ENCODE measurements at regions not wholly inside any gene's neighbourhood (a gene's known extent, or its start where the extent isn't known, plus 50 kb on each side); places are given as distances from the start of the nearest gene placed in this dataset.

DNA sequence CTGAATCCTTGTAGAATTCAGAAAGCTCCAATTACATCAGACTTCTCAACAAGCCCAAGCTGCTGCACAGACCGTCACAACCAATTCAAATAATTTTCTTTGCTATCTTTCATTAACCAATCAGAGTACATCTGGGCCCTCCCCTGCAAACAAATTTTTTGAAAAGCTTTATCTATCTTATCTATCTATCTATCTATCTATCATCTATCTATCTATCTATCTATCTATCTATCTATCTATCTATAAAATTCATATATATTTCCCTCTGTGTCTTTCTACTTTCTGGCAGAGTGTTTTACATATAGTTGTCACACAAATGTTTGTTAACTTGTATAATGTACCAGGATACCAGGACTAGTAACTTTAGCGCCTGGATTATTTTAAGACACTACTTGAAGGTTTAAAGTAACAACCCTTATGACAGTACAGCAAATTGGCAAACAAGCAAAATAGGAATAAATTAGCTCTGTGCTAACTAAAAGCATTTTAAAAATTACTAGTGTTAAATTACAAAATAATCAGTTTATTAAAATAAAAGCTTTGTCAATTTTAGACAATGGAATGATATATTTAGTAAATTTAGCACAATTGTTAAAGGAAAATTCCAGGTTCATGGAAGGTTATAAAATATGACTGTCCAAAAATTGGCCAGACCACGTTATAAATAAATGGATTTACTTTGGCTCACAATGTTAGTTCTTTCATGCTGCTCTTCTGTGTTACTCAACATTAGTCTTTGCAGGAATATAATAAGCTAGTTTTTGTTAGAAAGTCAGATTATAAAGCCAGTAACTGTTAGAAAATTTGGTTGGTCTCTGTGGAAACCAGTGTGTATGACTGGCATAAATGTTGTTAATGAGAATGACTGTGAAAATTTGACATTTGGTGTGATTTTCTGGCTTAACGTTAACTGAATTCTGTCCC, 138.6 kb downstream of the SUCNR1 start:
- no peak for DNase-seq (ENCODE audit: low read depth)
- no peak for TF ChIP-seq CTCF (IDR thresholded peaks at IDR 0.05; ENCODE audit: insufficient read depth, low read depth, low read length, missing control alignments)
- no peak overlapping the region for H3K4me3 ChIP-seq (ENCODE audit: low read length)

DNA sequence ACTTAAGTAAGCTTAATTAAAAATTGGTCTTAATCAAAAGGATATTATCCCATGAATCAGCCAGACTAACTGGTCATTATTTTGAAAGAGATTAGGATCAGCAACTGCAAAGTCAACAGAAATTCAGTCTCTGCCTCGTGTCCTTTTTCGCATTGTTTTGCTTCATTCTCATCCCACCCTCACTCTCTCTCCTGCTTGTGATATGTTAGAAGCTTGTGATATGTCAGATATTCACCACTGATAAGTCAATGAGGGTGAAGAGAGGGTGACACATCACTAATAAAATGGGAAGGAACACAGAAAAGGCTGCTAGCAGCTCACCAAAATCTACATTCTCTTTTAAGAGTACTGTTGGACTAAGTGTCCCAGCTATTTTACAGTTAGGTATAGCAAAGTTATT, 146.1 kb downstream of the SUCNR1 start:
- H3K4me3 ChIP-seq (ENCODE audit: low read length), result no peak overlapping the region
- no peak for DNase-seq (ENCODE audit: low read depth)
- no peak for TF ChIP-seq CTCF (IDR thresholded peaks at IDR 0.05; ENCODE audit: insufficient read depth, low read depth, low read length, missing control alignments)

- no peak for TF ChIP-seq CTCF (IDR thresholded peaks at IDR 0.05; ENCODE audit: insufficient read depth, low read depth, low read length, missing control alignments)
- H3K4me3 ChIP-seq (ENCODE audit: low read length), result no peak overlapping the region
- peak; percentile 97 for DNase-seq (ENCODE audit: low read depth)
Observed at GRCh38 chr3:152021951-152022461, 148.6 kb downstream of the SUCNR1 start.

GRCh38 chr3:152026033-152026556, 152.7 kb downstream of the SUCNR1 start:
- peak; percentile 65 for DNase-seq (ENCODE audit: low read depth)

GRCh38 chr3:152030320-152030719, 156.9 kb downstream of the SUCNR1 start:
- DNase-seq (ENCODE audit: low read depth), result peak; percentile 18
- H3K4me3 ChIP-seq (ENCODE audit: low read length), result no peak overlapping the region
- no peak for TF ChIP-seq CTCF (IDR thresholded peaks at IDR 0.05; ENCODE audit: insufficient read depth, low read depth, low read length, missing control alignments)

More at GRCh38 chr3:152026033-152026556, 152.7 kb downstream of the SUCNR1 start:
- no peak overlapping the region for H3K4me3 ChIP-seq (ENCODE audit: low read length)
- no peak for TF ChIP-seq CTCF (IDR thresholded peaks at IDR 0.05; ENCODE audit: insufficient read depth, low read depth, low read length, missing control alignments)

GRCh38 chr3:152031321-152031720, 157.9 kb downstream of the SUCNR1 start:
- no peak for DNase-seq (ENCODE audit: low read depth)
- H3K4me3 ChIP-seq (ENCODE audit: low read length), result no peak overlapping the region
- TF ChIP-seq CTCF (IDR thresholded peaks at IDR 0.05; ENCODE audit: insufficient read depth, low read depth, low read length, missing control alignments), result no peak

Data from epithelial cell of esophagus (primary cell).